HG03103 (cell line): ENCODE measurements at regions not wholly inside any gene's neighbourhood (a gene's known extent, or its start where the extent isn't known, plus 50 kb on each side); places are given as distances from the start of the nearest gene placed in this dataset.

ENCODE experiments used
- ATAC-seq: cut with Tn5 transposase; IDR thresholded peaks from one replicate; pipeline ENCODE4 v1.9.1; 2021; ENCODE audit warnings: low read depth; ENCODE audit not compliant: unreplicated experiment

DNA sequence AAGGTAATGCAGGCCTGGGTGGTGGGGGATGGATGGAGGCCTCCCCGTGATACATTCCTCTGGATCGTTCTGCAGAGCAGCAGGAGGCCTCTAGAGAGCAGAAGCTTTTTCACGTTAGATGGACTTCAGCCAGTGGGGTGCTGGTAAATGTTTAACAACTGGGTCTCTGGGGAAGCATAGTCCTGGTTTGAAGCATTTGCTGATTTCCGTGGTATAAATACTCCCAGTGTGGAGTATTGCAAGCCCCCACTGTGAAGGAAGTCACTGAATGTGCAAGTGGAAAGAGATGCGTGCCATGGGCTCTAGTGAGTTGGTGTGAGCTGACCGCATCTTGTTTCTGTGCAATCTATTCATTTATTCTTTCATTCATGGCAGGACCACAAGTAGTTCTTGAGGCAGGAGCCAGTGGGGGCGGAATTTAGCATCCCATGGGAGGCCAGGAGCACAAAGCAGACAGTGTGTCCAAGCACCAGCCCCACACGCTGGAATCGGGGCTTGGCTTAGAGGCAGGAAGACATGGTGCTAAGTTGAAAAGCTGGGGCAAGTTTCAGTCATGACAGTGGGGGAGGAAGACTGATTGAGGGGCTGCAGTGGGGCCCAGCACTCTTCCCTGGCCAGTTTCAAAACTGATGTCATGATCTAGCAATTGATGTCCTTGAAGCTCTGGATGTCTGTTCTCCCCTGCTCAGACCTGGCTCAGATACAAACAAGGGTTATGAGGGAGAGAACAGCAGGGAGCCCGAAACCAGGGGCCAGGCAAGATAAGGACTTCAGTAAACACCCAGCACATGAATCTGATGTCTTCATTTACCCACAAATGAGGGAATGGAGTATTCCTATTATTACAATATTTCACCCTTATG lies 280.9 kb upstream of the LYZL1 start:
- ATAC-seq = no peak

DNA sequence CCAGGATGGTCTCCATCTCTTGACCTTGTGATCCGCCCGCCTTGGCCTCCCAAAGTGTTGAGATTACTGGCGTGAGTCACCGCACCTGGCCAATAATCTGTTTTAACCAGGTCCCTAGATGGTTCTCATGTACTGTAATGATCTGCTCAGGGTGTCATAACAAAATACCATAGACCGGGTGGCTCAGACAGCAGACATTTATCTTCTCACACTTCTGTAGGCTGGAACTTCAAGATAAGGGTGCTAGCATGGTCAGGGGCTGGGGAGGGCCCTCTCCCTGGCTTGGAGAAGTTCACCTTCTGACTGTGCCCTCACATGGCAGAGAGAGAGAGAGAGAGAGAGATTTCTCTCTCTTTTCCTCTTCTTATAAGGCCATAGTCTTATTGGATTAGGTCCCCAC lies 279.4 kb upstream of the LYZL1 start:
- ATAC-seq = no peak

DNA sequence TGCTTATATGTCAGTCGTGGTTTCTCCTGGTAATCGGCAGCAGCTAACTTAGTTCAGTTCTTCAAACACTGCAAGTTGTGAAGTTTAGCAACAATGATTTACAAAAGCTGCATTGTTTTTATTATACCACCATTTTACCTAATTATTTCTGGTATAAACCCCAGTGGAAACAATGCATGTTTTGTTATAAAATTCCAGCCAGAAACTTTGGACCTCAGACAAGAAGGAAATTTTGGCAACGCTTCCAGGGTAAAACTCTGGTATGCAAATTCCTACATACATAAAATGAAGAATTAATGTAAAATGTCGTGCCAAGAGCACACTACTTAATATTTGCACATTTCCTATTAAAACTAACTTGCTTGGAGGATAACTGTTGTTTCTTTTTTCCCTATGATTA lies 277.4 kb upstream of the LYZL1 start:
- ATAC-seq = no peak

DNA sequence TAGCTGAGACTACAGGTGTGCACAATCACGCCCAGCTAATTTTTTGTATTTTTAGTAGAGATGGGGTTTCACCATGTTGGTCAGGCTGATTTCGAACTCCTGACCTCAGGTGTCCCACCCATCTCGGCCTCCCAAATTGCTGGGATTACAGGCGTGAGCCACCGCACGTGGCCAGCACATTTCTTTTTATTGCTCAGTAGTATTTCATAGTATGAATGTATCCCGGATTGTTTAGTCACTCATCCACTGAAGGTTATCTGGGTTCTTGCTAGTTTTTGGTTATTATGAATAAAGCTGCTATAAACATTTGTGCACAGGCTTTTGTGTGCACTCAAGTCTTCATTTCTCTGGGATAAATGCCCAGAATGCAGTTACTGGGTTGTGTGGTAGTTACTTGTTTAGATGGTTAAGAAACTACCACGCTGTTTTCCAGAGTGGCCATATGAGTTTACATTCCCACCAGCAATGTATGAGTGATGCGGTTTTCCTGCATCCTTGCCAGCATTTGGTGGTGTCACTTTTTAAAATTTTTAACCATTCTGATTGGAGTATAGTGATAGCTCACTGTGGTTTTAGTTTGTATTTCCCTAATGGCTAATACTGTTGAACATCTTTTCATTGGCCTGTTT lies 275.8 kb upstream of the LYZL1 start:
- no peak for ATAC-seq

DNA sequence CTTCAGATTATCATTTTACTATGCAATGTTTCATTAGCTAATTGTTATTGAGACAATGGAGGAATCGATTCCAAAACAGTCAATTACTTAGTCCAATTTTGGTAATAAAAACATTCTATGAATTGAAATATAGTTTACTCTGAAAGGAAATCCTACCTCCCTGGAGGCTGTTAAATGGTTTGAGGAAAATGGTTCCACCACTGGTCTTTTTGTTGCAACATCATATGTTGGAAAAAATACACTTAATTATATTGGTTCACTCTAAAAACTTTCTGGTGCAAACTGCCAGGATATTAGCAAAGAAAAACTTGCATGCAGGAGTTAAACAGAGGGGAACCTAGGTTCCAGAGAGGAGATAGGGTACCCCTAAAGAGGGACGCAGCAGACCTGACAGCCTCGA lies 267.3 kb upstream of the LYZL1 start:
- ATAC-seq = no peak

DNA sequence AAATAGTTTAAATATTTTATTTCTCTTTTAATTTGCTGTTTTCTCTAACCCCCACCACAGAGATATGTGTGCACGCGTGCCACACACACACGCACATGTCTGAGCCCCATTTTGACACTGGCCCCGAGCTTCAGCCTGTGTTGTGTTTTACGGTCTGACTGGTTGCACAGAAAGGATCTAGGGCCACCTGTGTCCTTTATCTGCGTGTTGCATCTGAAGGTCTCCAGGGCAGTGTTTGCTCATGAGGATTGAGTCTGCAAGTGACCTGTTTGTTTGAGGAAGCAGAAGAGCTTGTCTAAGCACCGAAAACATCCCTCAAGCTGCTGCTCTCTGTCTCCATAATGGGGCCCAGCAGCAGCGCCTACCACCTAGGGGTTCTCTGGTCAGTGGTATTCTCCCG lies 266.4 kb upstream of the LYZL1 start:
- no peak for ATAC-seq

DNA sequence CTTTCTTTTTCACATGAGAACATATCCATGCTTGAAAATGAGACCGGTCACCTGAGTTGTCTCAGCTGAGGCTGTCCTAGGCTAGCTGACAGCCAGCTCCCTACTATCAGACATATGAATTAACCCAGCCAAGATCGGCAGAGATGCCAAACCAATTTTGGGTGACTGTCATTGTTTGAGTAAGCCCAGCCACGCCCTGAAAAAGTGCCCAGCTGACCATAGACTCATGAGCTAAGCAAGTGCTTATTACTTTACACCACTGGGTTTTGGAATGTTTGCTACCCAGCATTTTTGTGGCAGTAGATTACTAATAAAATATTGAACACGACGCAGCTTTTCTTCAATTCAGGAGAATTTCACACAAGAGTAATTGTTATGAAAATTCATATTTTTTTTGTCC lies 265.2 kb upstream of the LYZL1 start:
- ATAC-seq = no peak

DNA sequence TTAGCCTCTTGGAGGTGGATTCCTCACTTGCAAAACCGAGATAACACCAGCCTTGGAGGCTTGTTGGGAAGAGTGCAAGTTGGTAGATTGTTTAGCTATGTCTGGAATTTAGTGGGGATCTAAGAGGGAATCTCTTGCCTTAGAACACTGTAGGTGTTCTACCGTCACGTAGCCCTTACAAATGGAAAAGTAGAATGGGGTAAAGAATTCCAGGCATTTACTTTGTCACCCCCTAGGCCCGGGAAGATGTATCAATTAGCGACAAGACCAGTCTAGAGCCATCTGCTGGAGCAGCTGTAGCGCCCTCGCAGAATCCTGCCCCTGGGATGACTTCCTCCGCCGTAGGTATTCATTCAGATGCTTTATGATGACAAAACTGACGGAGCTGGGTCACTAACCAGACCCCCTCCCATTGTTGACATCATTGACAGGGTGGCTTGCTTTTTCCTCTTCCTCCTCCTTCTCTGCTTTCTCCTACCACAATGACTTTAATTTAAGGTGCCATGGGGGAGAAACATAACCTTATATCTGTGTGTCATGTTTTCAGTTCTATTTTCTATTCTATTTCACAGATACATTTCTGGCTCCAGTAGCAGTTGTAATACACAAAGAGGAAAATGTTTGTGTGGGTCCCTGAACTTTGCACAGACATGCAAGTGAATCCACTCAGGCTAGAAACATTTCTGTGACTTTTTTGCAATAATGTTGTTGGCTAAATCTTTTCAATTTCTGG lies 262.6 kb upstream of the LYZL1 start:
- ATAC-seq = no peak

DNA sequence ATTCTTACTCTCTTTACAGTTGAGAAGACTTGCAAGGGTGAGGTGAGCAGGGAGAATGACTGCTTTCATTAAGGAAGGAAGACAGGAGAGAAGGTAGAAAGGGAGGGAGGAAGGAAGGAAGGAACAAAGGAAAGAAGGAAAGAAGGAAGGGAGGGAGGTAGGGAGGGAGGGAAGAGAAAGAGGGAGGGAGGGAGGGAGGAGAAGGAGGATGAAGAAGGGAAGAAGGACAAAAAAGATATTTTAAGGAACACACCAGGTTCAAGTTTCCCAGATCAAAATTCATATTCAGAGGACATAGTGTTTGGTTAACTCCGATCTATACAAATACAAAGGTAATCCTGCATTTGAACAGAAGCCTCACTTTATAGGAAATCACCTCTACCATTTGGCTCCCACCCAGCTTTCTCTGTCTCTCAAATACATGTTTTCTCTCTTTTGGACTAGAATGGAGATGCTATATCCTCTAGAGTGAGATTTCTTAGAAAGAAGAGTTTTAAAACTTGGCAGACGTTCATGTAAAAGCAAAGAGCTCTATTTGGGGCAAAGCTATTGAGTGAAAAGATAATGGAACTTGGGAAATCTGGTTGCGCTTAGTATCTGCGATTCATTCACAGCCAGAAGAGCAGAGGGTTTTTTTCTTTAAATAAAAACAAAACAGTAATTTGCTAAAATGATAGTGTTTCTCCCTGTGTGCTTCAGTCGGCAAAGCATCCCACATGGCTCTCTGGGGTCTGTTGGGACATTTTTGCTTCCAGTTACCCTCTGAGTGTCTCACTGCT lies 261.9 kb upstream of the LYZL1 start:
- no peak for ATAC-seq

DNA sequence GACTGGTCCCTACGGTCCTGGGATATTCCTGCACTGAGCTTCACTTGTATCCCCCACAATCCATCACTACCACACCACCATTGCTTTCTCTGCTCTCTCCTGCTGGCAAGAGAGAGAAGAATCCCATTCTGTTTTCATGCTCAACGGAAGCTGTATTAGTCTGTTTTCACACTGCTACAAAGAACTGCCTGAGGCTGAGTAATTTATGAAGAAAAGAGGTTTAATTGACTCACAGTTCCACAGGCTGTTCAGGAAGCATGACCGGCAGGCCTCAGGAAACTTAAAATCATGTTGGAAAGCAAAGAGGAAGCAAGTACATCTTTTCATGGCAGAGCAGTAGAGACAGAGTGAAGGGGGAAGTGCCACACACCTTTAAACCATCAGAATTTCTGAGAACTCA lies 260.4 kb upstream of the LYZL1 start:
- no peak for ATAC-seq

DNA sequence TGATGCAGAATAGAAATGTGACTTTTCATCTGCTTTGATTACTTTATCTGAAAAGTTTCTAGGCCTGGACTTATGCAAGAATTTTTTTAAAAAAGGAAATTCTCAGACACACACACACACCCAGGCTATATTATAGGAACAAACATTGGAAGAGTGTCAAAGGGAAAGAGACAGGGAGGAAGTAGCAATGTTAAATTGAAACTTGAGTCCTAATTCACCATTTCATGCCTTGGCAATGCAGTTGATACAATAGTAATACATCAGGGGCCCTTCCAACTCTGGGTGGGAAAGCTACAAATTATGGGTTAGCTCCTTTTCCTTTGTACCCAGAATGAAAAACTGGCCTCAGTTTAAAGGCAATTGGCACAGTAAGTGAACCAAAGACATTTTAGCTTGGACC lies 258.0 kb upstream of the LYZL1 start:
- no peak for ATAC-seq

DNA sequence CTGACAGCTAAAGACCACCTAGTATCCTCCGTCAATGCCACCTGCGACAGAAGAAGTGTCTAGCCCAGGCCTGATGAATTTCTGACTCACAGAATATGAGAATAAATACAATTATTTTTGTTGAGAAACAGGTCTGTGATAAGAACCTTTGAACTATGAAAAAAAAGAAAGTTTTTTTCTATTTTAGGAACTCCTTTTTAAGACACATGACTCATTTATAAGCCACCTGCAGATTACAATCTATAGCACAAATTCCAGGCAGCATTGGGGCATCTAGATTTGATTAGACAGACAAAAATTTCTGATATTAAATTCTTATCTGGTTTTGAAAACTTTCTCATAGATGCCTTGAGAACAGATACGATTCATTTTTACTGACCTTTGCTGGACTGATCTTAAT lies 256.7 kb upstream of the LYZL1 start:
- no peak for ATAC-seq

DNA sequence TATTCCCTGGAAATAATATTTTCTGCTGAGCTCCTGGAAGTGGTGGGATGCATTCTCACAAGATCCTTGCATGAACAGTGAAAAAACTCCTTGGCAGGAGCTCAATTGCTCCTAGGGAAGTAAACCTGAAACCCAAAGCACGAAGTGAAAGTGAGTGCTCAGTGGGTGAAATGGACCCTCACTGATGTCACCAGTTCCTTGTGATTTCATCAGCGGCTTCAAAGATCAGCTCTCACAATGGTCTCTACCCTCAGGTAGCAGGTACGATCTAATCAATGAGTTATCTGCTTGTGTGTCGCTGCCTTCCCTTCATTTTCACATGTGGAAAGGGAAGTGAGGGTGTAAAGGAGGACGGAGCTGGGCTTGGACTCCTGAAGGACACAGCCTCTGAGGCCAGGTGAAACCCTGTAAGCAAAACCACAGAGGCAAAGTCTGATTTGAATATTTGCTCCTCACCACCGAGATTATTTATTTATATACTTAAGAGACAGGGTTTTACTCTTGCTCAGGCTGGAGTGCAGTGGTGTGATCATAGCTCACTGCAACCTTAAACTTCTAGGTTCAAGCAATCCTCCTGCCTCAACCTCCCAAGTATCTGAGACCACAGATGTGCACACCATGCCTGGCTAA lies 255.4 kb upstream of the LYZL1 start:
- no peak for ATAC-seq

DNA sequence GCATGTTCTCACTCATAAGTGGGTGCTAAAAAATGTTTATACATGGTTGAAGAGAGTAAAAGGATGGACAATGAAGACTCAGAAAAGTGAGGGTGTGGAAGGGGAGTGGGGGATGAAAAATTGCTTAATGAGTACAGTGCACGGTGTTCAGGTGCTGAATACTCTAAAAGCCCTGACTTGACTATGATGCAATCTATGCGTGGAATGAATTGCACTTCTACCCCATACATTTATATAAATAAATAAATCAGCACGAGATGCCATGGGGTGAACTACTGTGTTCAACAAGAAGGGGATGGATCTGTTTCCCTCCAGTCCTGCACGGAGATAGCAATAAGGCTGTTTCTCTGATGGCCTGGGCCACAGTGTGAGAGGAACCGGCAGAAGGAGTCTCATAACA lies 254.3 kb upstream of the LYZL1 start:
- ATAC-seq = no peak

DNA sequence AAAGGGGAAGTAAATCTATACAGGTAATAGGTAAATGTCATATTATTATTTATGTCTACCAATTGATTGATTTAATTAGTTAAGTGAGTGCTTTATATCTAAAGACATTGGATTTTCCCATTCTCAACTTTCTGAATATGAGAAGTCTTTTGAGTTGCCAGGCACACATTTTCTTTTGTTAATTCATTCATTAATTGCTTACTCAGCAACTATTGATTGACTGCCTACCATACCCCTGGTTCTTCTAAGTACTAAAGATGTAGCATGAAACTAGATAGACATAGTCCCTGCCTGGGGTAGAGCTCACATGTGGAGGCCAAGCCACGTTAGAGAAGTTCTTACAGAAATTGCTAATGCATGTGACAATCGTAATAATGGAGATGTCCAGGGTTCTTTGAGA lies 253.1 kb upstream of the LYZL1 start:
- no peak for ATAC-seq

DNA sequence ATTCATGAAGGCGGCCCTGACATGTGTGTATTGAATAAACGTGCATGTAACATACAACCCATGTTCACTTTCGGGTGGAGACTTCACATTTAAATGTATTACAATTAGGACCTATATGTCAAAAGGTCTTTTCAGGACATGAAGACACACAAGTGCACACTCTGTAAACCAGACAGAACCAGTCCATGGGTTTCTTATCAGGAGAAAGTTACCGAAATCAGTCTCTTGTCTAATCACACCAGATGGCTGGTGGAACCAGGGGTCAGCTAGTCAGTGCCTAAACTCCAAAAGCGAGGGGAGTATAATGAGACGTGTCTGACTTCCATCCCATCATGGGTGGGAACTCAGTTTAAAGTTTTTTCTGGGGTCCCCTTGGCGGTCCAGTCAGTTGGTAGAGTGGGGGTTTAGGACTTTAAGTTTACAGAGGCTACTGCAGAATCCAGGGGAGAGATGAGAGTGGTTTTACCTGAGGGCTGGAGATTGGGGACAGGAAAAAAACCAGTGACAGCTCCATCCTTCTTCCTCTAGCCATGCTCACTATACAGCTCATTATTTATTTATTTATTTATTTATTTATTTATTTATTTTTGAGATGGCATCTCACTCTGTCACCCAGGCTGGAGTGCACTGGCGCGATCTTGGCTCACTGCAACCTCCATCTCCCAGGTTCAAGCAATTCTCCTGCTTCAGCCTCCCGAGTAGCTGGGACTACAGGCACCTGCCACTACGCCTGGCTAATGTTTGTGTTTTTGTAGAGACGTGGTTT lies 251.3 kb upstream of the LYZL1 start:
- ATAC-seq = no peak

DNA sequence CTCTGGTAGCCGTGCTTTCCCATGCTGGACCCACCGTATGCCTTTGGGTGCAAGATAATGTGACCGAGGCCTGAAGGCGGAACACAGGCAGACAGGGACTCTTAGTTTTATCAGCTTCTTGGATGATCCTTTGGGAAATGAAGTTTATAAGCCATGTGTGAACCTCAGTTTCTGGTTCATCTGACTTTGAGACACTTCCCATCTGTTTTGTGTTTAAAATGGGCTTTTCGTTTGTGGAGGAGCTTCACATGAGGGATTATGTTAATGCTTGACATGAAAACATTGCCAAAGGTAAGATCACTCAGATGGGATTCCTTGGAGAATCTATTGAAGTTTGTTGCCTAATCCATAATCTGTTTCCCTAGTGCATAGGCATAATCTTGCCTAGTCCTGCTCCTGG lies 249.8 kb upstream of the LYZL1 start:
- no peak for ATAC-seq

DNA sequence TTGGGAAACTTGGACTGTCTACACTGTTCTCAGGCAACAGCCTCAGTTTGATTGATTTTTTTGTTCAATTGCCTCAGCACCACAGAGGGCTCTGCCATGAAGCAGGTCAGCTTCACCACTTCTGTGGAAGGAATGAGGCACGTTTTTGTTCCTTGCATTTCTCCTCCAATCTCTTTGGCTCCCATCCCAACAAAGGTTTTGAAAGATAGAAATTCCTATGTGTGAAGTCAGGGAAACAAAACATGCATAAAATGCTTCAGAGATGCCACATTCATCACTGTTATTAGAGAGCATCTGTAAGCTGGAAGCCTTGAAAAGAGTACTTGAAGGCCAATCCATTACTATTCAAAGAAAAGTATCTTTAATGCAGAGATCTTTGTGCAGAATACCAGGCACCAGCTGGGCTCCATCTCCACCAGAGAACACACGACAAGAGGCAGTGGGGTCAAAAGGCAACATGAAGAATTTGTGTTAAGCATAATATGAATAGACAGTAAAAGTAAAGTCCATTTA lies 249.1 kb upstream of the LYZL1 start:
- ATAC-seq = no peak

DNA sequence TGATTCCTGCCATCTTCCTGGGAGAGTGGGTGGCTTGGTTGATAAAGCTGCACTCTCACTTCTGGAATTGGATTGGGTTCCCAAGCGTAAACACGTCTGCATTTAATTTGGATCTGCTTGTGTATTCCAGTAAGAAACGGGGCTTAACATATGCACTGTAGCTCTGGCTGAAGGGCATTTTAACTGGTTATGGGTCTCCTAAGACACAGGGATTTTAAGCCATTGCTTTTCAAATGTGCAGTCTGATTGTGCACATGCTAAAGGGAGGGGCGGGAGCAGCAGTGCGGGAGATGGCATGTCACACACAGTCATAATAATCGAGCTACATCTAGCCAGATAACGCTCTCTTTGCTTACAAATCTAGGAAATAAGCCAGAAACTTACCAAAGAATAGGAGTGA lies 247.3 kb upstream of the LYZL1 start:
- no peak for ATAC-seq

DNA sequence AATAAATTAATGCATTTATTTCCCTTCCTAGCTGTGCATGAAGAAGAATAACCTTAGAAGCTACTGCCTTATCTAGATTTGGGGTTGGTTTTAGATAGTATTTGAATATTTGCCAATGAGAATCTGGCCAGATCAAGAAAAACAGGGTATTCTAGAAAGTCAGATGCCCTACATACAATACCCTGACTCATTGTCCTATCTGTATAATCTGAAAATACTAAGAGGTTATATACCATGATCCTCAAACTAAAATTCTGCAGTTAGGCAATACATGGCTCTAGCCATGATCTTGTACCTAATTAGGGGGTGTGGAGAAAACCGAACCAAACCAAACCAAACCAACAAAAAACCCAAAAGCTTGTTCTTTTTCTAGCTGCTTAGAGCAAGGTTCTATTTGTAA lies 240.4 kb upstream of the LYZL1 start:
- ATAC-seq = no peak
